ENCODE measurements at regions not wholly inside any gene's neighbourhood (a gene's known extent, or its start where the extent isn't known, plus 50 kb on each side); places are given as distances from the start of the nearest gene placed in this dataset.

- TF ChIP-seq POLR2A (IDR thresholded peaks at IDR 0.05; ENCODE audit: low read depth, low read length) (no peak), TAF1 (IDR thresholded peaks at IDR 0.05; ENCODE audit: borderline replicate concordance, low read depth, low read length) (no peak)
Observed at GRCh38 chr10:8297959-8298358, 243.5 kb downstream of the GATA3 start.
